ENCODE measurements at regions not wholly inside any gene's neighbourhood (a gene's known extent, or its start where the extent isn't known, plus 50 kb on each side); places are given as distances from the start of the nearest gene placed in this dataset.

GRCh38 chr4:177023951-177024350, 231.2 kb upstream of the VEGFC start:
- intact Hi-C loops (cut with micrococcal nuclease; ENCODE audit: unreplicated experiment): no loop called here
- TF ChIP-seq CTCF (IDR thresholded peaks at IDR 0.05; ENCODE audit: insufficient read depth in 1 of 2, low read depth in 1 of 2, low read length in 1 of 2, severe bottlenecking in 1 of 2, unreplicated experiment in 1 of 2): no peak
- Histone ChIP-seq H3K4me1 (no peaks in the 10 kb centered on the region), H3K27me3 (replicated peaks; ENCODE audit: control insufficient read depth, insufficient read depth, low read length) (no peaks in the 10 kb centered on the region), H3K4me3 (ENCODE audit: low read depth, low read length) (no peak overlapping the region), H3K9me3 (no peaks in the 10 kb centered on the region), H3K36me3 (ENCODE audit: control insufficient read depth, insufficient read depth, low read length) (no peaks in the 10 kb centered on the region)
- no peaks in the 10 kb centered on the region for H3K9me3 Mint-ChIP-seq (ENCODE audit: unreplicated experiment)
- ChIA-PET POLR2A (no interaction called here), CTCF (interaction anchor here (0.7 kb wide), 1 partner anchor 15 kb away, joined by 3 read pairs; no protein-coding TSS in a partner anchor)
- no peak overlapping the region for H3K27ac Mint-ChIP-seq (ENCODE audit: unreplicated experiment)
- H3K27me3 Mint-ChIP-seq (ENCODE audit: insufficient read depth, unreplicated experiment): no peaks in the 10 kb centered on the region
- H3K4me3 Mint-ChIP-seq (ENCODE audit: unreplicated experiment): no peak overlapping the region
- no TSS peak for BruUV-seq (replicated peaks)
- no peaks in the 10 kb centered on the region for H3K4me1 Mint-ChIP-seq (ENCODE audit: low read depth, unreplicated experiment)
- no peak for DNase-seq
- peaks cover 5% of the 10 kb centered on the region for H3K36me3 Mint-ChIP-seq (ENCODE audit: insufficient read depth, unreplicated experiment)

- Mint-ChIP-seq H3K4me3 (ENCODE audit: unreplicated experiment) (no peak overlapping the region), H3K27ac (ENCODE audit: unreplicated experiment) (no peak overlapping the region), H3K9me3 (ENCODE audit: unreplicated experiment) (no peaks in the 10 kb centered on the region), H3K27me3 (ENCODE audit: insufficient read depth, unreplicated experiment) (no peaks in the 10 kb centered on the region), H3K36me3 (ENCODE audit: insufficient read depth, unreplicated experiment) (no peaks in the 10 kb centered on the region), H3K4me1 (ENCODE audit: low read depth, unreplicated experiment) (no peaks in the 10 kb centered on the region)
- BruUV-seq (replicated peaks): no TSS peak
- ChIA-PET CTCF (no interaction called here), POLR2A (no interaction called here)
- no peak for TF ChIP-seq CTCF (IDR thresholded peaks at IDR 0.05; ENCODE audit: insufficient read depth in 1 of 2, low read depth in 1 of 2, low read length in 1 of 2, severe bottlenecking in 1 of 2, unreplicated experiment in 1 of 2)
- no peak for DNase-seq
- Histone ChIP-seq H3K9me3 (no peaks in the 10 kb centered on the region), H3K27me3 (replicated peaks; ENCODE audit: control insufficient read depth, insufficient read depth, low read length) (no peaks in the 10 kb centered on the region), H3K36me3 (ENCODE audit: control insufficient read depth, insufficient read depth, low read length) (no peaks in the 10 kb centered on the region), H3K4me3 (ENCODE audit: low read depth, low read length) (no peak overlapping the region), H3K4me1 (no peaks in the 10 kb centered on the region)
- intact Hi-C loops (cut with micrococcal nuclease; ENCODE audit: unreplicated experiment): no loop called here
Measured at GRCh38 chr4:177032341-177032740, 239.6 kb upstream of the VEGFC start.

- no peaks in the 10 kb centered on the region for H3K27me3 Mint-ChIP-seq (ENCODE audit: insufficient read depth, unreplicated experiment)
- Histone ChIP-seq H3K4me1 (no peaks in the 10 kb centered on the region), H3K27me3 (replicated peaks; ENCODE audit: control insufficient read depth, insufficient read depth, low read length) (no peaks in the 10 kb centered on the region), H3K4me3 (ENCODE audit: low read depth, low read length) (no peak overlapping the region), H3K36me3 (ENCODE audit: control insufficient read depth, insufficient read depth, low read length) (no peaks in the 10 kb centered on the region), H3K9me3 (no peaks in the 10 kb centered on the region)
- ChIA-PET CTCF (no interaction called here), POLR2A (no interaction called here)
- H3K4me1 Mint-ChIP-seq (ENCODE audit: low read depth, unreplicated experiment): no peaks in the 10 kb centered on the region
- no peak overlapping the region for H3K4me3 Mint-ChIP-seq (ENCODE audit: unreplicated experiment)
- H3K36me3 Mint-ChIP-seq (ENCODE audit: insufficient read depth, unreplicated experiment): no peaks in the 10 kb centered on the region
- H3K9me3 Mint-ChIP-seq (ENCODE audit: unreplicated experiment): no peaks in the 10 kb centered on the region
- no peak for TF ChIP-seq CTCF (IDR thresholded peaks at IDR 0.05; ENCODE audit: insufficient read depth in 1 of 2, low read depth in 1 of 2, low read length in 1 of 2, severe bottlenecking in 1 of 2, unreplicated experiment in 1 of 2)
- intact Hi-C loops (cut with micrococcal nuclease; ENCODE audit: unreplicated experiment): no loop called here
- no TSS peak for BruUV-seq (replicated peaks)
- no peak overlapping the region for H3K27ac Mint-ChIP-seq (ENCODE audit: unreplicated experiment)
- DNase-seq: no peak
Measured at GRCh38 chr4:177033135-177033534, 240.4 kb upstream of the VEGFC start.
